ENCODE measurements at regions not wholly inside any gene's neighbourhood (a gene's known extent, or its start where the extent isn't known, plus 50 kb on each side); places are given as distances from the start of the nearest gene placed in this dataset.

DNA sequence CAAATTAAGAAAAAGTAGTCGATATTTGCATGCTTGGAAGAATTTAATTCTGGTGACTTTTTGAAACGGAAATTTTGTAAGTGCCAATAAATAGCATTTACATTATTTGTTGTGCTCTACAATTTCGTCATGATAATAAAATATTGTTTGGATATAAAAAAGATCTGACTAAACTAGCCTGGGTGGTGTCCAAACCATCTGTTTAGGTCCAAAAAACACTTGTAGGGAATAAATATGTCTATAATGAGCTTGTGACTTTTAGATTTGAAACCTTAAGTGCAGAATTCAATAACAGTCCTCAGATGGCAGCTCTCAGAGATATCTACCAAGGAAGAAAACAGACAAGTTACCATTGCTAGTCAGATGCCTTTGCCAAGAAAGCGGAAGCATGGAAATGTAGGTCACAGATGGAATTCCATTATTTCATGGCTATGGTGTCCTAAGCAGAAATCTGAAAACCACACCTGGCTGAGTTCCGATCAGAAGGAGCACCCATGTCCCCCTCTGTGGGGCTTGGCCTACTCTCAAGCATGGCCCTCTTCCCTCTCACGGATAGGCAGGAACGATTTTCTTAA is 731.1 kb downstream of the RNF144A start:
- intact Hi-C loops (cut with micrococcal nuclease) (no loop called here), in situ Hi-C loops (cut with MboI) (no loop called here)
- TF ChIP-seq ZNF311 (CRISPR knock-in tag; IDR thresholded peaks at IDR 0.05): no peak
- no peak for TF ChIP-seq NCOA4 (IDR thresholded peaks at IDR 0.05; ENCODE audit: partially characterized antibody)
- TF ChIP-seq MTA2 (IDR thresholded peaks at IDR 0.05; ENCODE audit: low read depth): no peak
- DNase-seq (ENCODE audit: extremely low read depth in 1 of 4, low spot score in 3 of 4) (no peak), FAIRE-seq (no peak), ATAC-seq (no peak)
- Histone ChIP-seq H3K4me3 (no peak overlapping the region), H3K27ac (ENCODE audit: extremely low read depth, low read depth, low read length) (no peak overlapping the region), H2AFZ (ENCODE audit: low read depth, low read length) (no peak overlapping the region), H3K79me2 (ENCODE audit: control insufficient read depth, insufficient read depth, low read length) (no peaks in the 10 kb centered on the region), H3K9ac (ENCODE audit: insufficient read depth in 1 of 2, low read depth in 2 of 2, low read length in 2 of 2) (no peak overlapping the region), H3K27me3 (ENCODE audit: control insufficient read depth in 2 of 2, insufficient read depth in 2 of 2, low read length in 2 of 2) (no peaks in the 10 kb centered on the region), H4K20me1 (replicated peaks; ENCODE audit: control insufficient read depth, insufficient read depth, low read length) (no peaks in the 10 kb centered on the region), H3K9me1 (ENCODE audit: control insufficient read depth, insufficient read depth, low read length) (no peaks in the 10 kb centered on the region), H3K9me3 (replicated peaks; ENCODE audit: control insufficient read depth, insufficient read depth, low read depth, low read length) (no peaks in the 10 kb centered on the region), H3K4me2 (ENCODE audit: insufficient read depth, low read length) (no peak overlapping the region), H3K36me3 (ENCODE audit: control insufficient read depth, insufficient read depth, low read length) (no peaks in the 10 kb centered on the region), H3K4me1 (replicated peaks in 1 of 2; ENCODE audit: control insufficient read depth in 2 of 2, insufficient read depth in 2 of 2, low read length in 2 of 2) (no peaks in the 10 kb centered on the region)
- under 1% methylated on average over 7 of the region's 7 CpGs for WGBS (ENCODE audit: insufficient coverage, low coverage, missing lambda C conversion rate)
- no TSS peak for BruUV-seq (replicated peaks)
- POLR2A ChIA-PET: no interaction called here
- CTCF ChIA-PET (ENCODE audit: low intra/inter-chr PET ratio): no interaction called here

DNA sequence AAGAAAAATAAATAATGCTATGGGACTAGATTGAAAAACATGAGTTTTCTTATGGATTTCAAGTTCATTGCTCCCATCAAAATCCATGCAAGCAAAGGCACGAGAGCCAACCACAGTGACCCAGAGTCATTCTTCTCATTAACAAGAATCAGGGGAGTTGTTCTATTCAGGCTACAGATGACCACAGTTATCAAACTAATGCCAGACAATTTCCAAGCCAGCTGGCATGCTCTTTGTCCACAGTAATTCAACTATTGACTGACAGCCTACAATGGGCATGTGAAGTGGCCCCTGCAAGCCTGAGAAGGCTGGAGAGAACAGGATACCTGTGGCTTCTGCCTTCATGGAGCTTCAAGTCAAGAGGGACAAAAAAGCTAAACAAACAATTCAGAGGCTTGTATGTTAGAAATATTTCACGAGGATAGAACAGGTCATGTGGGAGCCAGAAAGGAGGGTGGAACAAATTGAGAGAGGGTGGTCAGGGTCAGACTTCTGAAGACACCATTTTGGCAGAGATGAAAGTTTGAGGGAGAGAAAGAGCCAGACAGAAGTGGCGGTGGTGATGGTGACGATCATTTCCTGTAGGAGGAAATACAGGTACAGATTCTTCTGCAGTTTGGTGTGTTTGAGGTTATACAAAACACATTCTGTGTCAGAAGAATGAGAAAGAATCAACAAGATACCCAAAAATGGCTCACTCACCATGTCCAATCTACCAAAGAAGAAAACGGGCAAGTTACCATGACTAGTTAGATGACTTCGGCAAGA is 732.4 kb downstream of the RNF144A start:
- POLR2A ChIA-PET: no interaction called here
- CTCF ChIA-PET (ENCODE audit: low intra/inter-chr PET ratio): no interaction called here
- FAIRE-seq (no peak), ATAC-seq (no peak), DNase-seq (ENCODE audit: extremely low read depth in 1 of 4, low spot score in 3 of 4) (no peak)
- Histone ChIP-seq H3K27me3 (ENCODE audit: control insufficient read depth in 2 of 2, insufficient read depth in 2 of 2, low read length in 2 of 2) (no peaks in the 10 kb centered on the region), H2AFZ (ENCODE audit: low read depth, low read length) (no peak overlapping the region), H3K9me3 (replicated peaks; ENCODE audit: control insufficient read depth, insufficient read depth, low read depth, low read length) (no peaks in the 10 kb centered on the region), H3K9ac (ENCODE audit: insufficient read depth in 1 of 2, low read depth in 2 of 2, low read length in 2 of 2) (no peak overlapping the region), H3K36me3 (ENCODE audit: control insufficient read depth, insufficient read depth, low read length) (no peaks in the 10 kb centered on the region), H3K9me1 (ENCODE audit: control insufficient read depth, insufficient read depth, low read length) (no peaks in the 10 kb centered on the region), H3K4me3 (no peak overlapping the region), H3K27ac (ENCODE audit: extremely low read depth, low read depth, low read length) (no peak overlapping the region), H3K4me2 (ENCODE audit: insufficient read depth, low read length) (no peak overlapping the region), H4K20me1 (replicated peaks; ENCODE audit: control insufficient read depth, insufficient read depth, low read length) (no peaks in the 10 kb centered on the region), H3K4me1 (replicated peaks in 1 of 2; ENCODE audit: control insufficient read depth in 2 of 2, insufficient read depth in 2 of 2, low read length in 2 of 2) (no peaks in the 10 kb centered on the region), H3K79me2 (ENCODE audit: control insufficient read depth, insufficient read depth, low read length) (no peaks in the 10 kb centered on the region)
- BruUV-seq (replicated peaks): no TSS peak
- in situ Hi-C loops (cut with MboI): no loop called here
- intact Hi-C loops (cut with micrococcal nuclease): no loop called here
- 2% methylated on average over 6 of the region's 6 CpGs for WGBS (ENCODE audit: insufficient coverage, low coverage, missing lambda C conversion rate)
- no peak for TF ChIP-seq LARP7 (IDR thresholded peaks at IDR 0.05)
- TF ChIP-seq CBX3 (IDR thresholded peaks at IDR 0.05; ENCODE audit: borderline replicate concordance in 1 of 2, low read length in 2 of 2): no peak
- TF ChIP-seq, protein P1, sequence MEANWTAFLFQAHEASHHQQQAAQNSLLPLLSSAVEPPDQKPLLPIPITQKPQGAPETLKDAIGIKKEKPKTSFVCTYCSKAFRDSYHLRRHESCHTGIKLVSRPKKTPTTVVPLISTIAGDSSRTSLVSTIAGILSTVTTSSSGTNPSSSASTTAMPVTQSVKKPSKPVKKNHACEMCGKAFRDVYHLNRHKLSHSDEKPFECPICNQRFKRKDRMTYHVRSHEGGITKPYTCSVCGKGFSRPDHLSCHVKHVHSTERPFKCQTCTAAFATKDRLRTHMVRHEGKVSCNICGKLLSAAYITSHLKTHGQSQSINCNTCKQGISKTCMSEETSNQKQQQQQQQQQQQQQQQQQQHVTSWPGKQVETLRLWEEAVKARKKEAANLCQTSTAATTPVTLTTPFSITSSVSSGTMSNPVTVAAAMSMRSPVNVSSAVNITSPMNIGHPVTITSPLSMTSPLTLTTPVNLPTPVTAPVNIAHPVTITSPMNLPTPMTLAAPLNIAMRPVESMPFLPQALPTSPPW (CRISPR knock-in tag; IDR thresholded peaks at IDR 0.05): no peak
- no peak for TF ChIP-seq EGR1 (conservative IDR thresholded peaks at IDR 0.05)
- TF ChIP-seq ZNF699 (CRISPR knock-in tag; IDR thresholded peaks at IDR 0.05; ENCODE audit: insufficient replicate concordance): no peak

Measured in K562 (cell line).